ENCODE measurements at regions not wholly inside any gene's neighbourhood (a gene's known extent, or its start where the extent isn't known, plus 50 kb on each side); places are given as distances from the start of the nearest gene placed in this dataset.

DNA sequence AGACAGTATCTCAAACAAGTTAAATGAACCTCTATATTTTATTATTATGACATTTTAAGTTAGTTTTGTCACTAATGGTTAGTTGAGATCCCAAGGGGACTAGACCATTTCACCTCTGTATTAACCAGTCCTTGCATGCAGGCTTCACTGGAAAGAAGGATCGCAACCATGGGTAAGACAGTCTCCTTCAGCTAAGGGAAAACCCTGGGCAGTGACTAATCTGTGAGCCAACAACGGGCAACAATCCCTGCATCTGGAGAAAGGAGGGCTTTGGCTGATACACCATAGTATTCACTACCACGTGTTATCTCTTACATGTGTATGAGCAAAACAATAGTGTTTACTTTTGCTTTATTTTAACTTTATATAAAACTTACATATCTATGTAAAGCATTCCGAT, 708.8 kb upstream of the CHRM3 start:
- TF ChIP-seq POLR2AphosphoS5 (IDR thresholded peaks at IDR 0.05; ENCODE audit: low read depth, low read length) (no peak), POLR2A (IDR thresholded peaks at IDR 0.05; ENCODE audit: low read depth, low read length) (no peak), POU2F2 (IDR thresholded peaks at IDR 0.05; ENCODE audit: low read depth, low read length) (no peak), TAF1 (IDR thresholded peaks at IDR 0.05; ENCODE audit: low read depth, low read length) (no peak), SPI1 (IDR thresholded peaks at IDR 0.05; ENCODE audit: low read depth, low read length) (no peak)

All from GM12891 (cell line).